Esophagus squamous epithelium (tissue), 5 donors: ENCODE measurements at regions not wholly inside any gene's neighbourhood (a gene's known extent, or its start where the extent isn't known, plus 50 kb on each side); places are given as distances from the start of the nearest gene placed in this dataset.
A peak's percentile ranks its signal among the peaks of the same experiment; 100 is the strongest.

ENCODE experiments used
- DNase-seq: peaks from one replicate; lab custom pipeline; 2025; lab: John Stamatoyannopoulos, UW
- H3K27ac ChIP-seq, 4 donors: fragments of 200-600 bp; sonication (generic); one replicate each; pipeline ENCODE4 v1.5.1; 2016 to 2019; ENCODE audit warnings: mild to moderate bottlenecking in 1 of 4
- H3K27me3 ChIP-seq, 4 donors: fragments of 200-600 bp; sonication (generic); 1 replicate in 3 of 4; 2 replicates in 1 of 4; pipeline versions ENCODE4 v1.5.1 to v1.6.0; 2017 to 2021; ENCODE audit warnings: antibody characterized with exemption in 1 of 4
- H3K36me3 ChIP-seq, 3 donors: fragments of 200-600 bp; sonication (generic); one replicate each; pipeline ENCODE4 v1.5.1; 2016 to 2019
- H3K4me1 ChIP-seq, 3 donors: fragments of 200-600 bp; sonication (generic); one replicate each; pipeline ENCODE4 v1.5.1; 2017 to 2019
- H3K4me3 ChIP-seq, 4 donors: fragments of 200-600 bp; sonication (generic); 1 replicate in 3 of 4; 2 replicates in 1 of 4; pipeline ENCODE4 v1.5.1; 2016 to 2019; ENCODE audit warnings: mild to moderate bottlenecking in 2 of 4, moderate library complexity in 1 of 4
- H3K9me3 ChIP-seq, 3 donors: fragments of 200-600 bp; sonication (generic); one replicate each; pipeline ENCODE4 v1.5.1; 2016 to 2019
- POLR2A ChIP-seq, 4 donors: fragments of 450-650 bp; IDR thresholded peaks; one replicate each; pipeline ENCODE4 v1.6.1; 2017; ENCODE audit warnings: antibody characterized with exemption in 4 of 4, mild to moderate bottlenecking in 4 of 4, moderate library complexity in 3 of 4
- WGBS, 2 donors: methylation state at CpG; one replicate each; pipeline ENCODE4 v1.1.5; 2018; 5-methylcytosine and 5-hydroxymethylcytosine counted together
- intact Hi-C: fragments of 100-400 bp; cut with DNase I; formaldehyde crosslinking; loops from one replicate; pipeline ENCODE4 v1.15.0; 2022
- TF ChIP-seq, protein P1 (sequence below), 6 experiments: fragments of 450-650 bp in 4 of 6; fragments of 200-600 bp in 2 of 6; sonication (generic) in 2 of 6; IDR thresholded peaks; one replicate each; pipeline ENCODE4 v1.5.1; 2016 to 2019; ENCODE audit warnings: antibody characterized with exemption in 6 of 6, mild to moderate bottlenecking in 4 of 6, moderate library complexity in 4 of 6
- donor health status: DM: yes; HTN: yes; CAD: no.

DNA sequence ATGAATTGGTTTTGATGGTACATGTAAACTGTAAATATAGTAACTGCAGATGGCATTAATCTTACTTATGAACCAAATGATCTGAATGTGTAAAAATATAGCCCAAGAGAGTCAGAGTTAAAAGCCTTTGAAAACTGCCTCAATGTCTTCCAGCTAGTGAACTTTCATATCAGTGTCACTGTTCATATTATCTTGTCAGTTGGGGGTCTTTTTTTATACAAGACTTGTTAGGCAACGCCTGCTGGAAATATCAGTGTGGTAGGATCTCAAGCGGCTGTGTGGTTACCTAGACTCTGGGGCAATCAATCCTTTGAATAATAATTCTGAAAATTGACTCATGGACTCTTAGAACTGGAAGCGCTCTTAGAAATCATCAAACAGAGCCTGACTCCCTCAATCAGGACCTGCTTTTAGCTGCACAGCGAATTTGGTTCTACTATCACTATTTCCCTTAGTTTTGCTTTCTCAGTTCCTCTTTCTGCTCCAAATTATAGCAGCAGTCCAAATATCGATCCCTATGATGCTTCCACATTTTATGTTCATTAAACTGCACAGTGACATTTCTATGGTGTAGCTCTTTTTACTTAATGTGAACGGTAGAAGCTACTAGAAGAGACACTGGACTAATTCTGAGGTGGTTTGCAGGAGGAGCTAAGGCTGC lies 100.1 kb upstream of the COL1A2 start:
- intact Hi-C loops: loop anchor here (5.0 kb wide), 1 partner anchor 103 kb away; no protein-coding TSS in a partner anchor
- H3K36me3 ChIP-seq: no peaks in the 10 kb centered on the region
- H3K4me3 ChIP-seq: no peak overlapping the region
- DNase-seq: no peak
- H3K27me3 ChIP-seq: no peaks in the 10 kb centered on the region
- H3K9me3 ChIP-seq: no peaks in the 10 kb centered on the region
- no peak overlapping the region for H3K27ac ChIP-seq
- no peak for TF ChIP-seq POLR2A (IDR thresholded peaks at IDR 0.05)
- TF ChIP-seq, protein P1, sequence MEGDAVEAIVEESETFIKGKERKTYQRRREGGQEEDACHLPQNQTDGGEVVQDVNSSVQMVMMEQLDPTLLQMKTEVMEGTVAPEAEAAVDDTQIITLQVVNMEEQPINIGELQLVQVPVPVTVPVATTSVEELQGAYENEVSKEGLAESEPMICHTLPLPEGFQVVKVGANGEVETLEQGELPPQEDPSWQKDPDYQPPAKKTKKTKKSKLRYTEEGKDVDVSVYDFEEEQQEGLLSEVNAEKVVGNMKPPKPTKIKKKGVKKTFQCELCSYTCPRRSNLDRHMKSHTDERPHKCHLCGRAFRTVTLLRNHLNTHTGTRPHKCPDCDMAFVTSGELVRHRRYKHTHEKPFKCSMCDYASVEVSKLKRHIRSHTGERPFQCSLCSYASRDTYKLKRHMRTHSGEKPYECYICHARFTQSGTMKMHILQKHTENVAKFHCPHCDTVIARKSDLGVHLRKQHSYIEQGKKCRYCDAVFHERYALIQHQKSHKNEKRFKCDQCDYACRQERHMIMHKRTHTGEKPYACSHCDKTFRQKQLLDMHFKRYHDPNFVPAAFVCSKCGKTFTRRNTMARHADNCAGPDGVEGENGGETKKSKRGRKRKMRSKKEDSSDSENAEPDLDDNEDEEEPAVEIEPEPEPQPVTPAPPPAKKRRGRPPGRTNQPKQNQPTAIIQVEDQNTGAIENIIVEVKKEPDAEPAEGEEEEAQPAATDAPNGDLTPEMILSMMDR (IDR thresholded peaks at IDR 0.05): no peak
- peaks cover 0 to 25% (median 13%) of the 10 kb centered on the region in 3 donors for H3K4me1 ChIP-seq
- WGBS, 2 donors: 60 to 66% methylated on average over 6 of the region's 6 CpGs

- 35 to 47% methylated on average over 4 of the region's 4 CpGs for WGBS, 2 donors
- Histone ChIP-seq H3K4me3 (peak overlapping the region in 1 of 4 donors; percentile 15), H3K9me3 (no peaks in the 10 kb centered on the region), H3K36me3 (no peaks in the 10 kb centered on the region), H3K27ac (peak overlapping the region in 3 of 4 donors; percentile 71 to 83 (median 83)), H3K4me1 (peaks cover 0 to 33% (median 16%) of the 10 kb centered on the region in 3 donors), H3K27me3 (no peaks in the 10 kb centered on the region)
- no peak for TF ChIP-seq POLR2A (IDR thresholded peaks at IDR 0.05)
- TF ChIP-seq, protein P1 (IDR thresholded peaks at IDR 0.05): peak in 4 of 6 experiments; percentile 36 to 43 (median 39)
- intact Hi-C loops: loop anchor here (5.0 kb wide), 1 partner anchor 101 kb away; no protein-coding TSS in a partner anchor
- DNase-seq: no peak
Measured at GRCh38 chr7:94295850-94296249, 98.8 kb upstream of the COL1A2 start.

GRCh38 chr7:94296881-94297280 lies 97.8 kb upstream of the COL1A2 start:
- Histone ChIP-seq H3K27ac (peak overlapping the region; percentile 36 to 83 (median 77)), H3K36me3 (no peaks in the 10 kb centered on the region), H3K27me3 (no peaks in the 10 kb centered on the region), H3K4me1 (peaks cover 0 to 41% (median 16%) of the 10 kb centered on the region in 3 donors), H3K9me3 (no peaks in the 10 kb centered on the region), H3K4me3 (peak overlapping the region in 2 of 4 donors; percentile 2 to 34)
- TF ChIP-seq POLR2A (IDR thresholded peaks at IDR 0.05): no peak
- TF ChIP-seq, protein P1 (IDR thresholded peaks at IDR 0.05): no peak
- 54% methylated on average over 2 of the region's 2 CpGs for WGBS, 2 donors
- intact Hi-C loops: loop anchor here (5.0 kb wide), 1 partner anchor 100 kb away; no protein-coding TSS in a partner anchor
- DNase-seq: no peak

GRCh38 chr7:94297397-94297838 lies 97.3 kb upstream of the COL1A2 start:
- peak overlapping the region in 1 of 4 donors; percentile 34 for H3K4me3 ChIP-seq
- no peak for DNase-seq
- H3K36me3 ChIP-seq: no peaks in the 10 kb centered on the region
- H3K9me3 ChIP-seq: no peaks in the 10 kb centered on the region
- H3K27ac ChIP-seq: peak overlapping the region; percentile 36 to 84 (median 80)
- intact Hi-C loops: loop anchor here (5.0 kb wide), 1 partner anchor 100 kb away; no protein-coding TSS in a partner anchor
- H3K27me3 ChIP-seq: no peaks in the 10 kb centered on the region
- peaks cover 0 to 44% (median 16%) of the 10 kb centered on the region in 3 donors for H3K4me1 ChIP-seq
- TF ChIP-seq POLR2A (IDR thresholded peaks at IDR 0.05): no peak
- TF ChIP-seq, protein P1 (IDR thresholded peaks at IDR 0.05): no peak
- 30 to 38% methylated on average over 4 of the region's 5 CpGs for WGBS, 2 donors

DNA sequence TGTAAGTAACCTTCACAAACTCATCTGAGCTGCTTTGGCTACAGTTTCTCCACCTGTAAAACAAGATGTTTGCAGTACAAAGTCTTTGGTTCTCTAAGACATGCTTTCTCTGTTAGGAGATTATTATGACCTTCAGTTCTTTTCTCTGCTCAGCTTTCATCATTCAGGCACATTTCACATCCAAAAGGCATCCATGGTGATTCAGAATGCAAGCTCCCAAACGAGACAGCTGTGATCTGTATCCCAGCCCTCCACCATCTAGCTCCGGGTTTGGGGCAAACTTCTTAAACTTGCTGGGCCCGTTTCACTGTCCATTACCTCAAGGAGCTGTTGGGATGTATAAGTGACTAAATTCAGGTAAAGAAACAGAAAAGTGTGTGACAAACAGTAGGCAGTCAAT lies 95.8 kb upstream of the COL1A2 start:
- Histone ChIP-seq H3K36me3 (no peaks in the 10 kb centered on the region), H3K27ac (peak overlapping the region; percentile 28 to 84 (median 80)), H3K4me1 (peaks cover 0 to 54% (median 20%) of the 10 kb centered on the region in 3 donors), H3K4me3 (no peak overlapping the region), H3K27me3 (no peaks in the 10 kb centered on the region), H3K9me3 (no peaks in the 10 kb centered on the region)
- intact Hi-C loops: loop anchor here (5.0 kb wide), 1 partner anchor 98 kb away; no protein-coding TSS in a partner anchor
- 25 to 33% methylated on average over 3 of the region's 3 CpGs for WGBS, 2 donors
- TF ChIP-seq, protein P1 (IDR thresholded peaks at IDR 0.05): no peak
- no peak for TF ChIP-seq POLR2A (IDR thresholded peaks at IDR 0.05)
- DNase-seq: no peak
